GM18502 (cell line): ENCODE measurements at regions not wholly inside any gene's neighbourhood (a gene's known extent, or its start where the extent isn't known, plus 50 kb on each side); places are given as distances from the start of the nearest gene placed in this dataset.
"Not testable (repeated sequence)": the region's sequence is repeated elsewhere in the genome, so short reads cannot be mapped to it uniquely, and the experiment has no call there.

Experiments
- ATAC-seq: cut with Tn5 transposase; IDR thresholded peaks from one replicate; pipeline ENCODE4 v1.9.1; 2021; ENCODE audit warnings: mild to moderate bottlenecking; ENCODE audit not compliant: unreplicated experiment, poor library complexity

DNA sequence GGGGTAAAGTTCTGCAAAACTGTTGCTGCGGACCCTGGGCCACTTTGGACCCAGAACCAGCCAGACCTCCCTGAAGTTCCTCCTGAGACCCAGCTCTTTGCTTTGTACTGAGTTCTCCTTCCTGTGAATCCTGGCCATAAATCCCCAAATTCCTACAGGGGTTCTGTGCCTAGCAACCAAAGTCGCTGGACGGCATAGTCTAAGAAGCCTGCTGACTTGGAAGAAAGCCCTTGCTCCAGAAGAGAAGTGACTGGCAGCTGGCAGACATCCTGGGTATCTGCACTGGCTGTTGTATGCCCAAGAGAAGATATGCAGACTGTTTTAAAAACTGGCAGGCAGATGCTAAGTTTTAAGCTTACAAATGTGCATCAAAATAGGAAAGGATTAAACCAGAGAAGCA lies 99.9 kb upstream of the SLC24A4 start:
- ATAC-seq, result no peak

DNA sequence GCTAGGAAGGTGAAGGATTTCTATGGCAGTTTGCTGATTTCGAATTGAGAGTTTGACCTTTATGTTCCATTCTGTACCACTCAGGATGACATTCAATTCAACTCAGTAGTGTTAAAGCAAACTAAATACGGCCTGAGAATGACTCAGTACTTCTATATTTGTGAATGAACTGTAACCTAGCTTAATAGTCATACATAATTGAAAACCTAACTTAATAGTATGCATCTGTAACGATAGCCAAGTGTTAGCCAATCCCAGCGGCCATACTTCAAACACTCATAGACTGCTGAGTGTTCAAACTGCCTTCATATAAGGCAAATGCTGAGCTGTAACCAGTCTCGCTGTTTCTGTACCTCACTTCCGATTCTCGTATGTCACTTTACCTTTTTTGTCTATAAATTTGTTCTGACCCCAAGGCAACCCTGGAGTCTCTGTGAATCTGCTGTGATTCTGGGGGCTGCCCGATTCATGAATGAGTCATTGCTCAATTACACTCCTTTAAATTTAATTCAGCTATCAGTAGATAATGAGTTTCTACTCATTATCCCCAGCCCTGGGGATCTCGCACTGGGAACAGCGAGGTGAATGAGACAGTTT lies 98.5 kb upstream of the SLC24A4 start:
- ATAC-seq, result no peak

DNA sequence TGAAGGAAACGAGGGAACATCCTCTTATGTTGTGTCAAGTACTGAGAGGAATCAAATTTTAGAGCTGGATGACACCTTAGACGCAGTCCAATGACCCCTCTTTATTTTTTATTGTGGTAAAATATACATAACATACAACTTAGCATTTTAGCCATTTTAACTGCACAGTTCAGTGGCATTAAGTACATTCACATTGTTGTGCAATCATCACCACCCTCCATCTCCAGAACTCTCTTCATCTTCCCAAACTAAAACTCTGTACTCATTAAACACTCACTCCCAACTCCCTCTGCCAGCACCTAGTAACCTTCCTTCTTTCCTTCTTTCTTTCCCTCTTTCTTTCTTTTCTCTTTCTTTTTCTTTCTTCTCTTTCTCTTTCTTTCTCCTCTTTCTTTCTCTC lies 97.2 kb upstream of the SLC24A4 start:
- no peak for ATAC-seq

DNA sequence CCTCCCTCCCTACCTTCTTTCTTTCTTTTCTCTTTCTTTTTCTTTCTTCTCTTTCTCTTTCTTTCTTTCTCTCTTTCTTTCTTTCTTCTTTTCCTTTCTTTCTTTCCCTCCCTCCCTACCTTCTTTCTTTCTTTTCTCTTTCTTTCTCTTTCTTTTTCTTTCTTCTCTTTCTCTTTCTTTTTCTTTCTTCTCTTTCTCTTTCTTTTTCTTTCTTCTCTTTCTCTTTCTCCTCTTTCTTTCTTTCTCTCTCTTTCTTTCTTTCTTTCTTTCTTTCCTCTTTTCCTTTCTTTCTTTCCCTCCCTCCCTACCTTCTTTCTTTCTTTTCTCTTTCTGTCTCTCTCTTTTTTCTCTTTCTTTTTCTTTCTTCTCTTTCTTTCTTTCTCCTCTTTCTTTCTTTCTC lies 96.8 kb upstream of the SLC24A4 start:
- not testable (repeated sequence) for ATAC-seq

DNA sequence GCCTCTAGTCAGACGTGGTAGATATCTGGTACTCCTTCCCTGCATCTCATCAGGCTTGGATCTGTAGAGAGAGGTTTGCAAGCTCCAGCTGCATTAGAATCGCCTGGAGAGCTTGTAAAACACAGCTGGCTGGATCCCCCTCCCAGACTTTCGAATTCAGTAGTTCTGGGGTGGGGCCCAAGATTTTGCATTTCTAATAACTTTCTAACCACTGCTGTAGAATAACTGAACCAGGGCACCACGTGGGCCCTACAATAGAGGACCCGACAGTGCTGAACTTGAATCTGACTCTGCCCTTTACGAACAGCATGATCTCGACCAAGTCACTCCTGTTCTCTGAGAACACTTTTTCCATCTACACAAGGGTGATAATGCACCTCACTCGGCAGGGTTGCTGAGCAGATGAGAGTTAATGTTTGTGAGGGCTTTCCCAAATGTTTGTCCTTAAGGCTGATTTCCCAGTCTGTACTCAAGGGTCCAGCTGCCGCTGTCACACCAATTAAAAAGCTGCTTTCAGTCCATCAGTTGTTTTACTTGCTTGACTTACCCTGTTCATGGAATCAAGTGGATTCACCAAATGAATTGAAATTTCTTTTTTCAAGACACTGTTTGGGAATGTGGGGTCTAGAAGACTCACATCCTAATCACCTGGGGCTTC lies 86.6 kb upstream of the SLC24A4 start:
- no peak for ATAC-seq

DNA sequence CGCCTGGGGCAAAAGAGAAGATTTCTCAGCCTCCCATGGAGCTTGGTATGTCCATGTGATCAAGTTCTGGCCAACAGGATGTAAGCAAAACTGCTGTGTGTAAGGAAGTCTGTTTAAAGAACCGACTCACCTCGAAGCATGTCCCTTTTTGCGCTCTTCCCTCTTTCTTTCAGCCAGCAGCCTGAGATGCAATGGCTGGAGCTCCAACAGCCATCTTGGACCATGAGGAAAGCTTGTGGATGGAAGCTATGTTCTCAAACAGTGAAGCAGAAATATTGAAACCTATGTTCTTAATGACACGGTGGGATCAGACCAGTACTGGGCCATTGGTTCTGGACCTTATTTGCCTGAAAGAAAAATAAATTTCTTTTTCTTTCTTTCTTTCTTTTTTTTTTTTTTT lies 82.3 kb upstream of the SLC24A4 start:
- ATAC-seq, result no peak

DNA sequence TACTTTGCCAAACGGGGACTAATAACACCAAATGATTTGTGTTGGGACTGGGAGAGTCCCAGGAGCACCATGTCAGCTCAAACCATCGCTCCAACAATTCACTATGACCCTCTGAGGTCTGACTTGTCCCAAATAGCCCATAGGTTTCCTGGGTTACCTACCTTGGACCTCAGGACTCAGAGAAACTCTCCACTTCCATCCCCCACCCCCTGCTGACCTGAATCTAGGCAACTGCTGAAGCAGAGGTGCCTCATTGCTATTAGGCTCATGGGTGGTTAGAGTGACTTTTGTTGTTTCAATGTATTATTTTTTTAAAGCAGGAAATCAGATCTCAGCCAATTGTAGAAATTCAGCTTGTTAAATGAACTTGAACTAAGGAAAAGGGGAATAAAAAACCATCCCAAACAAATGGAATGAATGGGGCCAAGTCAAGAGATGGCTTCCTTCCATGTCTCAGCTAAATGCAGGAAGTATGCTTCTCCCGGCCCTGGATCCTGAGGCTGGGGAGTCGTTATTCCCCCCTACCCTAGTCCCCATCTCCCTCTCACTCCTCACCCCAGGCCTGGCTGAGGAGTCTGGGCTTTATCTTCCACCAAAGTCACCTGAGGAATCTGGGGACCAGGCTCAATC lies 80.9 kb upstream of the SLC24A4 start:
- no peak for ATAC-seq

DNA sequence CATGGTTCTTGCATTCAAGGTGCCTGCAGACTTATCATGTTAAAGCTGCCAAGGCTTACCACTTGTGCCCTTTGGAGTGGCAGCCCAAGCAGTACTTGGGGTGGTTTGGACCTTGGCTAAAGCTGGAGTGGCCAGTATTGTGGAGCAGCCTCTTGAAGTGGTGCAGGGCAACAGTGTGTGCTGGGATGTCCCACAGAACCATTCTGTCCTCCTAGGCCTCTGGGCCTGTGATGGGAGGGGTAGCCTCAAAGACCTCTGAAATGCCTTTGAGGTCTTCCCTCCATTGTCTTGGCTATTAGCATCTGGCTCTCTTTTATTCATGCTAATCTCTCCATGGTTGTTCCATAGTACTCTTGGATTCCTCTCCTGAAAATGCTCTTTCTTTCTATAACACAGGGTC lies 78.2 kb upstream of the SLC24A4 start:
- no peak for ATAC-seq

DNA sequence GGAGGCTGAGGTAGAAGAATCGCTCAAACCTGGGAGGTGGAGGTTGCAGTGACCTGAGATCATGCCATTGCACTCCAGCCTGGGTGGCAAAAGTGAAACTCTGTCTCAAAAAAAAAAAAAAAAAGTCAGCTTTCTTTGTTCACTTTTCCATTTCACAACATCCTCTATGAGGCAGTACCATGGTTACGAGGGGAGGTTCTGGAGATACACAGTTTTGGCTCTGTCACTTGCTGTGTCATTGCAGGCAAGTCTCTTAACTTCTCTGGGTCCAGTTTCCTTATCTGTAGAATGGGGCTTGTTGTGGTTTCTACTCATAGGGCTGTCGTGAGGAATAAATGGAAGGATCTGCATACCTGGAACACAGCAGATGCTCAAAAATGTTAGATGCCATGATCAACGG lies 75.6 kb upstream of the SLC24A4 start:
- no peak for ATAC-seq

DNA sequence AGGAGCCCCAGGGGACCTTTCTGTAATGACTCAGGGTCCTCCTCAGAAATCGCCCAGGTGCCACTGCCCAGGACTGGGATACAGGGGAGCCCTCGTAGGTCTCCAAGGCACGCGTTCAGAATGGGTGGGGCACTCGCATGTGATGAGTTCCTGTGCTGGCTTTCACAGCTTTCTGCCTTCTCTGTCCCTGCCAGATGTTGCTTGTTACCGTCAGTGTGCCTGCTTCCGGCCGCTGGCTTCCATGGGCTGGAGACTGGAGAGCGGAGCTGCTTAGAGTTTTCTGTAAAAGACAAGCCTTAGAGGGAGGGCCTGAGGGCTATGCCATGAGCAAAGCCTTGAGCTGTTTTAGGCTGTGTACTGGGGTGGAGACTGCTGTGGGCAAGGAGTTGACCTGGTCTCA lies 75.0 kb upstream of the SLC24A4 start:
- ATAC-seq, result no peak

DNA sequence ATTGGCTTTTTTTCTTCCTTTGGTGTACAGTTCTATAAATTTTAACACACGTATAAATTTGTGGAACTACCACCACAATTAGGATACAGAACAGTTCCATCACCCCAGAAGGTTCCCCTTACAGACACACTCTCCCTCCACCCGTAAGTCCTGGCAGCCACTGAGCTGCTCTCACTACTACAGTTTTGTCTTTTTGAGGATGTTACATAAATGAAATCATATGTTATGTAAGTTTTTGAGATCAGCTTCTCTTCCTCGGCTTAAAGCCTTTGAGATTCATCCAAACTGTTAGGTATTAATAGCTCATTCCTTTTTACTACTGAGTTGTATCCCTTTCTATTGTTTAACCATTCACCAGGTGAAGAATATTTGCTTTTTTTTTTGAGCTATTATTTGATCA lies 74.3 kb upstream of the SLC24A4 start:
- no peak for ATAC-seq

DNA sequence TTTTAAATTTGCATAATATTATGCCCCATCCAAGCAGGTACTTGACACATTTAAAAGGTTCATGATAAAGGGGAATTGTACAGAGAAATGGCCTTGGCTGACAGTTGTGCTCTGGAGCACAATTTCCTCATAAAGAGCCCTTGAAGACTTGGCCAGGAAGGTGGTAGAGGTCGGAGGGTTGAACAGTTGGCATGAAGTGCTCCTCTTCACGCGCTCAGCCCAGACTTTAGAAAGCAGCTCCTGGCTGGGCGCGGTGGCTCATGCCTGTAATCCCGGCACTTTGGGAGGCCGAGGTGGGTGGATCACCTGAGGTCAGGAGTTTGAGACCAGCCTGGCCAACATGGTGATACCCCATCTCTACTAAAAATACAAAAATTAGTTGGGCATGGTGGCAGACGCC lies 72.6 kb upstream of the SLC24A4 start:
- ATAC-seq, result not testable (repeated sequence)

DNA sequence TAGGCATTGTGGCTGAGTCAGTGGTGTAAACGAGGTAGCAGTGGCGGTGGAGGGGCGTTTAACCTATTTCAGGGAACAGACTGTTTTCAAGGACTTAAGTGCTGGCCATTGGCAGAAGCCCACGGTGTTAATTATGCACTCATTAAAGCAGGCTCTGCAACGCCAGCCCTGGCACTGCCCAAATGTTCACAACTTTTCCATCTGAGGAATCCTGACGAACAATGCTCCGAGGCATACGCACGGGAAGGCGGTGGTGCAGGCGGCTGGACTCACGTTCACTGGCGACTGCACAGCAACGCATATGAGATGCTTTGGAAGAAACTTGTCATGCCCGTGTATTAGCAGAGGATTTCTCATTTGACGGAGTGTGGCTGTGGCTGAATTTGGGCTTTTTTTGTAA lies 70.6 kb upstream of the SLC24A4 start:
- ATAC-seq, result no peak

DNA sequence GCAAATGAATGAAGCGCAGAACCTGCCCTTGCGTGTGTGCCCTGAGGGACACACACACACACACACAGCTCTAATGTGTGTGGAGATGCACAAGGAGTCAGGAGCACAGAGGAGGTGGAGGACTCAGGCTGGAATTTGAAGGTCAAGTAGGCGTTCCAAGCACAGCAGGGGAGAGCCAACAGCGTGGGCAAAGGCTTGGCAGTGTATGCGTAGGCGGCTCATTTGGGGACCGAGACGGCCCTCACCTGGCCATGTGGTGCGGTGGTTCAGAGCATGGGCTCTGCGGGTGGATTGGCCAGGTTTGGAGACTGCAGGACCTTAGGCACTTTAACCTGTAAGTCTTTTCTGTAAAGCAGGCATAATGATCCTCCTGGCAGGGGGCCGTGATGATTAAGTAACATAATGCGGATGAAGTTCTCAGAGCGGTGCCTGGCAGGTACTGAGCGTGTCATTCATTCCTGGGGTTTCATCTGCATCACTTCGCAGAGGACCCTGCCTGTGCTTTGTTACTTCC lies 69.5 kb upstream of the SLC24A4 start:
- no peak for ATAC-seq

DNA sequence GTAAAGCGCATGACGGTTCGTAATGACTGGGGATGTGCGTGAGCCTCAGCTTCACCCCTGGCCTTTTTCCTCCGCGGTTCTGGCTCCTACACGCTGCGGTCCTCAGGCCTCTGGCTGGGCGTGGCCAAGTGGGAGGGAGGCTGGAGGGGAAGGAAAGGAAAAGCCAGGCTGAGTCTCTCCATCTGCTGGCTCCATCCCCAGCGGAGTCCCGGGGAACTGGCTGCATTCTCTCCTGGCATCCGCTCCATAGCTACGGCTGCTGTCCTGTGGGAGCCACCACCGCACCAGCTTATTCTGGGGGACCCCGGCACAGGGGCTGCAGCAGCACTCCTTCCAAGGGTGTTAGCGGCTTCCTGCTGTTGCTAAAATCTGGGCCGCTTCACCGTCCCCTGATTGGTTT lies 68.2 kb upstream of the SLC24A4 start:
- ATAC-seq, result no peak

DNA sequence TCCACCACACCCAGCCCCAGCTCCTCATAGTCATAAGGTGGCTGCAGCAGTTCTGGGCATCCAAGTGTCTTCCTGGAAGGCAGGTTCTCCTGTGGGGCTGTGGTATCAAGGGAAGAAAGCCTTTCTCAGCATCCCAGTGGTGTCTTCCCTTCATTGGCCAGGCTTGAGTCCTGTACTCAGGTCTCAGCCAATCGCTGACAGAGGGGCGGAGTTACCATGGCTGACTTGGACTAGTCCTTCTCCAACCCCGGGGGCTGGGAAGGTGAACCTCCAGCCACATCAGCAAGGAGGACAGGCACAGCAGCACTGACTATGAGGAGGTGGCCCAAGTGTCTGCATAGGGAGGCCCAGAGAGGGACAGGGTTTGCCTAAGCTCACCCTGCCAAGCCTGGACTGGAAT lies 64.0 kb upstream of the SLC24A4 start:
- ATAC-seq, result no peak

DNA sequence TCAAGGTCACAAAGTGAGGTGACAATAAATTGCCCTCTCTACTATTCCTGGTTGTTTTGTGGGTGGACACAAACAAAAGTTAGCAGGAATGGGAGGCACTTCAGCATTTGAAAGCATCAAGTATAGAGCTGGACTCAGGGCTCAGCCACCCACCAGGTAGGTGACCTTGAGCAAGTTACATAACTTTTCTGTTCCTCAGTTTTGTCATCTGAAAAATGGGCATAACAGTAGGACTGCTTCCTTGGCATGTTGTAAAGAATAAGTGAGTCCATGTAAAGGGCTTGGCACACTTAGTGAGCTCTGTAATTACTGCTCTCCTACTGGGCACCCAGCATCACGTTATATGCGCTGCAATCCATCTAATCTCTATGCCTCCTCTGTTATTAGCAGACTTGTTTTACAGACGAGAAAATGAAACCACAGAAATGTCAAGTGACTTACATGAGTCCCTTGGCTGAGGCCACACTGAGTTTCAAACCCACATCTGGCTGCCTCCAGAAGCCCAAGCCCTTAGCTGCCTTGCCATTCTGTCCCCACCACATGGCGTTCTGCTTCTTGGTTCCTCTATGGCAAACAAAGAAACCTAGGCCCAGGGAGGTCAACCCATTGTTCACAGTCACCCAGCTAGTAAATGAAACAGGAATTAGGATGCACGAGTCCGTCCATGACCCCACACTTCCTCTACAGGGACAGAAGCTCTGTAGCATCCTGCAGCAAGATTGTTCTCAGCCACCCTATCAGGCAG lies 63.2 kb upstream of the SLC24A4 start:
- peak; percentile 78 for ATAC-seq

DNA sequence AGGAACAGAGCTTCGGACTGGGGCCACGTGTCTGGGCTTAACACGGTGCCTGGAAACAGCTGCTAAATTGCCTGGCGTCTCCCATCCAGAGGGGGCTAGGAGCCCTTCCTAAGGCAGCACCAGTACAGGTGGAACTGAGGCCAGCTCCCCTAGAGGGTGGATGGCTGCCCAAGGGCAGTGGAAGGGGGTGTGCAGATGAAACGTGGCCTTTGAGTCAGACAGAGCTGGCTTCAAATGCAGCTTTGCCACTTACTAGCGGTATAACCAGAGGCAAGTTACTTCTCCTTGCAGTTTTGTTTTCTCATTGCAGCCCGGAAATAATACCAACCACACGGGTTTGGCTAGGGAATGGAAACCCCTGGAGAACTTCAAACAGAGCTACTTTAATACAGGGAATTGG lies 59.3 kb upstream of the SLC24A4 start:
- ATAC-seq, result no peak

DNA sequence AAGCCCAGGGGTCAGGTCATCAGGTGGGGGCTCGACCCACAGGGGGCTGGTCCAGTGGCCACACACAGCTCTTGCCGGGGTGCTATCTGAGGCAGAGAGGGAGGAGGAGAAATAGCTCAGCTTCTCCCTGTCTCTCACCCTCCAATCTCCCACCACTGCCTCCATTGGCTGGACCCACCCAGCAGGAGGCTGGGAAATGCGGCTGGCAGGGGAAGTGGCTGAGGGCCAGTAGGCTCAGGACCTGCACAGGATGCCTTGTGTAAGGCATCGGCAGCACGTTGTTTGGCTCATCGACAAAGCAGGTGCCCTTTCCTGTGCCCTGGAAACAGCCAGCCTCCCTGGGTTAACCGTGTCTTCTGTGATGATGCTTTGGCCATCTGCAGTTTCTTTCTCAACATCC lies 58.8 kb upstream of the SLC24A4 start:
- ATAC-seq, result no peak

DNA sequence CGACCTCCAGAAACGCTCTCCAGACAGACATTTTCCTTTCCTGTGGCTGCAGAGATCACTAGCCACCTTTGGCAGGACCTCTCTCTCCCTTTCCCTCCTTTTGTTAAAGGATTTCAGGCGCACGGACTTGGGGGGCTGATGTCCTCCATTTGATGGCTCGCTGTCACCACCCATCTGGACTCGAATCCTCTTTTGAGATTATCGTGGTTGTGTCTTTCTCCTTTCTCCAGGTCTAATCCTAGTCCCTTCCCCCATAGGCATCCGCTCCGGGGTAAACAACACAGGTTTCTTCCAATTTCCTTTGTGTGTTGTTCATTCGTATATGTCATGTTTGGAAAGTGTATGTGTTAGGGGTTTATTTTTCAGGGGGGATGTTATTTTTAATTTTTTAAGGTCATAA lies 56.7 kb upstream of the SLC24A4 start:
- ATAC-seq, result no peak
